Adrenal gland (tissue), 5 donors: ENCODE measurements at regions not wholly inside any gene's neighbourhood (a gene's known extent, or its start where the extent isn't known, plus 50 kb on each side); places are given as distances from the start of the nearest gene placed in this dataset.

Experiments used
- POLR2A ChIP-seq, 2 donors: fragments of 450-650 bp; IDR thresholded peaks; one replicate each; pipeline ENCODE4 v1.6.1; 2017; ENCODE audit warnings: antibody characterized with exemption in 2 of 2, mild to moderate bottlenecking in 2 of 2, moderate library complexity in 1 of 2
- TF ChIP-seq, protein P1 (sequence below), 6 experiments: fragments of 450-650 bp in 4 of 6; fragments of 200-600 bp in 2 of 6; sonication (generic) in 1 of 6; IDR thresholded peaks; 1 replicate in 5 of 6; 2 replicates in 1 of 6; pipeline versions ENCODE4 v1.5.1 to v1.8.0; 2016 to 2021; ENCODE audit warnings: antibody characterized with exemption in 6 of 6, mild to moderate bottlenecking in 2 of 6, moderate library complexity in 1 of 6
- donor health status: DM: no; HTN: no; CAD: no.

DNA sequence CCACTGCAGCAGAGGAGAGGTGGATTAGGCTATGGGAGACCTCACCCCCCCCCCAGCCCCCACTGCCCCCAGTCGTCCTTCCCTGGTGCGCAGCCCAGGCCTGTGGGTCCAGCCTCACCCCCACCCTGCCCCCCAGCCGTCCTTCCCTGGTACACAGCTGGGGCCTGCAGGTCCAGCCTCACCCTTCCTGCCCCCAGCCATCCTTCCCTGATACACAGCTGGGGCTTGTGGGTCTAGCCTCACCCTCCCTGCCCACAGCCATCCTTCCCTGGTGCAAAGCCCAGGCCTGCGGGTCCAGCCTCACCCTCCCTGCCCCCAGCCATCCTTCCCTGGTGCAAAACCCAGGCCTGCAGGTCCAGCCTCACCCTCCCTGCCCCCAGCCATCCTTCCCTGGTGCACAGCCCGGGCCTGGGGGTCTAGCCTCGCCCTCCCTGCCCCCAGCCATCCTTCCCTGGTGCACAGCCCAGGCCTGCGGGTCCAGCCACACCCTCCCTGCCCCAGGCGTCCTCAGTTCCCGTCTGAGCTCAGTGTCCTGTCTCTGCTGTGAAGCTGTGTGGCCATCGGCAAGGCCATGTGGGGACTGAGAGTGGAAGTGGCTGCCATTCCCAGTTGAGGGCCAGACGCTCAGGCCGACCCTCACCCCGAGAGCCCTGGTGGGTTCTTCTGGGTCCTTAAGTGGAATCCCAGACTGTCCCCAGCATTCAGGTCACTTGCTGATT is 86.8 kb upstream of the SNTG2 start:
- TF ChIP-seq, protein P1, sequence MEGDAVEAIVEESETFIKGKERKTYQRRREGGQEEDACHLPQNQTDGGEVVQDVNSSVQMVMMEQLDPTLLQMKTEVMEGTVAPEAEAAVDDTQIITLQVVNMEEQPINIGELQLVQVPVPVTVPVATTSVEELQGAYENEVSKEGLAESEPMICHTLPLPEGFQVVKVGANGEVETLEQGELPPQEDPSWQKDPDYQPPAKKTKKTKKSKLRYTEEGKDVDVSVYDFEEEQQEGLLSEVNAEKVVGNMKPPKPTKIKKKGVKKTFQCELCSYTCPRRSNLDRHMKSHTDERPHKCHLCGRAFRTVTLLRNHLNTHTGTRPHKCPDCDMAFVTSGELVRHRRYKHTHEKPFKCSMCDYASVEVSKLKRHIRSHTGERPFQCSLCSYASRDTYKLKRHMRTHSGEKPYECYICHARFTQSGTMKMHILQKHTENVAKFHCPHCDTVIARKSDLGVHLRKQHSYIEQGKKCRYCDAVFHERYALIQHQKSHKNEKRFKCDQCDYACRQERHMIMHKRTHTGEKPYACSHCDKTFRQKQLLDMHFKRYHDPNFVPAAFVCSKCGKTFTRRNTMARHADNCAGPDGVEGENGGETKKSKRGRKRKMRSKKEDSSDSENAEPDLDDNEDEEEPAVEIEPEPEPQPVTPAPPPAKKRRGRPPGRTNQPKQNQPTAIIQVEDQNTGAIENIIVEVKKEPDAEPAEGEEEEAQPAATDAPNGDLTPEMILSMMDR (IDR thresholded peaks at IDR 0.05), result no peak
- TF ChIP-seq POLR2A (IDR thresholded peaks at IDR 0.05), result no peak
